GM20000 (cell line): ENCODE measurements at regions not wholly inside any gene's neighbourhood (a gene's known extent, or its start where the extent isn't known, plus 50 kb on each side); places are given as distances from the start of the nearest gene placed in this dataset.

Experiments
- DNase-seq: peaks from one replicate; pipeline ENCODE4 v3.0.0; 2012; ENCODE audit warnings: low spot score
- CTCF ChIP-seq: IDR thresholded peaks from 2 replicates; pipeline ENCODE4 v1.5.1; 2012; ENCODE audit warnings: mild to moderate bottlenecking, control low read depth; ENCODE audit errors: extremely low read depth, missing control alignments

GRCh38 chr10:3652886-3653285, 132.1 kb downstream of the KLF6 start:
- DNase-seq, result no peak
- no peak for TF ChIP-seq CTCF

GRCh38 chr10:3651969-3652653, 132.9 kb downstream of the KLF6 start:
- no peak for TF ChIP-seq CTCF
- no peak for DNase-seq

GRCh38 chr10:3648576-3648975, 136.4 kb downstream of the KLF6 start:
- TF ChIP-seq CTCF, result no peak
- no peak for DNase-seq

GRCh38 chr10:3648170-3648569, 136.8 kb downstream of the KLF6 start:
- no peak for DNase-seq

GRCh38 chr10:3647074-3647473, 137.9 kb downstream of the KLF6 start:
- no peak for TF ChIP-seq CTCF

More at GRCh38 chr10:3648170-3648569, 136.8 kb downstream of the KLF6 start:
- no peak for TF ChIP-seq CTCF

GRCh38 chr10:3645406-3645805, 139.6 kb downstream of the KLF6 start:
- no peak for TF ChIP-seq CTCF
- DNase-seq, result no peak

More at GRCh38 chr10:3647074-3647473, 137.9 kb downstream of the KLF6 start:
- DNase-seq, result no peak

GRCh38 chr10:3640816-3641215, 144.2 kb downstream of the KLF6 start:
- no peak for TF ChIP-seq CTCF
- DNase-seq, result no peak
